Activated T-cell treated with anti-CD3 and anti-CD28 coated beads, Interleukin-2, amount 50 U/mL, for 24 hours (primary cell): ENCODE measurements at regions not wholly inside any gene's neighbourhood (a gene's known extent, or its start where the extent isn't known, plus 50 kb on each side); places are given as distances from the start of the nearest gene placed in this dataset.
"Not testable (repeated sequence)": the region's sequence is repeated elsewhere in the genome, so short reads cannot be mapped to it uniquely, and the experiment has no call there.

ENCODE experiments used
- DNase-seq: peaks from one replicate; pipeline ENCODE4 v3.0.0-alpha.2; 2020
- H3K27ac Mint-ChIP-seq: 2 replicates; pipeline ENCODE4 v1.8.0; 2020; ENCODE audit warnings: mild to moderate bottlenecking, mixed read lengths
- H3K27me3 Mint-ChIP-seq: 2 replicates; pipeline ENCODE4 v1.8.0; 2020; ENCODE audit warnings: mixed read lengths
- H3K36me3 Mint-ChIP-seq: 2 replicates; pipeline ENCODE4 v1.8.0; 2020; ENCODE audit warnings: low read depth, mixed read lengths
- H3K4me1 Mint-ChIP-seq: 2 replicates; pipeline ENCODE4 v1.8.0; 2020; ENCODE audit warnings: low read depth, mixed read lengths
- H3K4me3 Mint-ChIP-seq: 2 replicates; pipeline ENCODE4 v1.8.0; 2020; ENCODE audit warnings: mild to moderate bottlenecking, moderate library complexity, mixed read lengths
- H3K9me3 Mint-ChIP-seq: 2 replicates; pipeline ENCODE4 v1.8.0; 2020; ENCODE audit warnings: mixed read lengths

- Mint-ChIP-seq H3K4me1 (no peaks in the 10 kb centered on the region), H3K27ac (no peak overlapping the region), H3K36me3 (no peaks in the 10 kb centered on the region), H3K9me3 (peaks cover 30% of the 10 kb centered on the region), H3K27me3 (peaks cover 6% of the 10 kb centered on the region), H3K4me3 (no peak overlapping the region)
- no peak for DNase-seq
Observed at GRCh38 chr1:181251001-181251712, 162.7 kb downstream of the IER5 start.

DNA sequence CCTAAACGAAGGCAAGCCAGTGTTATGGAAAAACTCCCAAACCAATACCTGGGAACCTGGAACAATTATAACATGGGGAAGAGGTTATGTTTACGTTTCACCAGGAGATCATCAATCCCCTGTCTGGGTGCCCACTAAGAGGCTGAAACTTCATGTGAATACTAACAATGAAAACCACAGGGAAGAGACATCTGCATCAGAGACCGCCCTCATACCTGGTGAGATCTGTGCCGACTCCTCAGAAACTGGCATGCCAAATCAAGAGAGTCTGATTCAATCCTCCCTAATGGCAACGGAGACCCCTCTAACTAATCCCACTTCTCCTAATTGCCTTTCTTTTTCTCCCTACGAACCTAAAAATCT, 163.2 kb downstream of the IER5 start:
- Mint-ChIP-seq H3K9me3 (peaks cover 27% of the 10 kb centered on the region), H3K4me3 (no peak overlapping the region), H3K36me3 (no peaks in the 10 kb centered on the region), H3K27ac (no peak overlapping the region), H3K4me1 (no peaks in the 10 kb centered on the region), H3K27me3 (peaks cover 6% of the 10 kb centered on the region)
- no peak for DNase-seq

DNA sequence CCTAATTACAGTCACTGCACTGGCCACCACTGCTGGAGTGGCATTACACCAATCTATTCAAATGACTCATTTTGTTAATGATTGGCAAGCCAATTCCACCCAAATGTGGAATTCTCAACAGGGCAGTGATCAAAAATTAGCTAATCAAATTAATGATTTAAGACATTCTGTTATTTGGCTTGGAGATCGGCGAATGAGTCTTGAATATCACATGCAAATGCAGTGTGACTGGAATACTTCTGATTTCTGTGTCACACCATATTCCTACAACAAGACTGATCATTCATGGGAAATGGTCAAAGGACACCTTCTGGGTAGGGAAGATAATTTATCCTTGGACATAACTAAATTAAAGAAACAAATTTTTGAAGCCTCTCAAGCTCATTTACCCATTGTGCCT, 165.1 kb downstream of the IER5 start:
- H3K27me3 Mint-ChIP-seq, H3K36me3 Mint-ChIP-seq, DNase-seq, H3K4me1 Mint-ChIP-seq, H3K27ac Mint-ChIP-seq, H3K4me3 Mint-ChIP-seq: not testable (repeated sequence)
- H3K9me3 Mint-ChIP-seq: peaks cover 15% of the 10 kb centered on the region

- H3K27me3 Mint-ChIP-seq: peaks cover 8% of the 10 kb centered on the region
- no peak for DNase-seq
Observed at GRCh38 chr1:181255270-181255929, 166.9 kb downstream of the IER5 start.

DNA sequence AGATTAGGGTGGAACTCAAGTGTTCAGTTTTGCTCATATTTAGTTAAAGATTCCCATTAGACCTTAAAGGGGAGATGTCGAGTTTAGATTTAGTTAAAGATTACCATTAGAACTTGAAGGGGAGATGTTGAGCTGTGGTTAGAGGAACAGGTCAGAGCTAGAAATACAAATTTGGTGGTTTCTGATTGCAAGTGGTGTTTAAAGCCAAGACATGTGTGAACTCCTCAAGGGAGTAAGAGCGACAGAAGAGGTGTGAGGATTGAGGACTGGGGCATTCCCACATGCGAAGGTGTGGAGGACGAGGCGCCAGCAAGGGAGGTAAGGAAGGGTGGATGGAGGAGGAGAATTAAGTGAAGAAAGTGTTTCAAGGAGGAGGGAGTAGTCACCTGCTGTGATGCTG, 168.6 kb downstream of the IER5 start:
- peaks cover 15% of the 10 kb centered on the region for H3K9me3 Mint-ChIP-seq
- H3K36me3 Mint-ChIP-seq: no peaks in the 10 kb centered on the region
- no peak overlapping the region for H3K27ac Mint-ChIP-seq
- H3K4me3 Mint-ChIP-seq: no peak overlapping the region
- peaks cover 4% of the 10 kb centered on the region for H3K27me3 Mint-ChIP-seq
- H3K4me1 Mint-ChIP-seq: peaks cover under 1% of the 10 kb centered on the region
- DNase-seq: no peak

More at GRCh38 chr1:181255270-181255929, 166.9 kb downstream of the IER5 start:
- Mint-ChIP-seq H3K9me3 (peaks cover 15% of the 10 kb centered on the region), H3K4me1 (no peaks in the 10 kb centered on the region), H3K4me3 (no peak overlapping the region), H3K27ac (no peak overlapping the region), H3K36me3 (no peaks in the 10 kb centered on the region)

DNA sequence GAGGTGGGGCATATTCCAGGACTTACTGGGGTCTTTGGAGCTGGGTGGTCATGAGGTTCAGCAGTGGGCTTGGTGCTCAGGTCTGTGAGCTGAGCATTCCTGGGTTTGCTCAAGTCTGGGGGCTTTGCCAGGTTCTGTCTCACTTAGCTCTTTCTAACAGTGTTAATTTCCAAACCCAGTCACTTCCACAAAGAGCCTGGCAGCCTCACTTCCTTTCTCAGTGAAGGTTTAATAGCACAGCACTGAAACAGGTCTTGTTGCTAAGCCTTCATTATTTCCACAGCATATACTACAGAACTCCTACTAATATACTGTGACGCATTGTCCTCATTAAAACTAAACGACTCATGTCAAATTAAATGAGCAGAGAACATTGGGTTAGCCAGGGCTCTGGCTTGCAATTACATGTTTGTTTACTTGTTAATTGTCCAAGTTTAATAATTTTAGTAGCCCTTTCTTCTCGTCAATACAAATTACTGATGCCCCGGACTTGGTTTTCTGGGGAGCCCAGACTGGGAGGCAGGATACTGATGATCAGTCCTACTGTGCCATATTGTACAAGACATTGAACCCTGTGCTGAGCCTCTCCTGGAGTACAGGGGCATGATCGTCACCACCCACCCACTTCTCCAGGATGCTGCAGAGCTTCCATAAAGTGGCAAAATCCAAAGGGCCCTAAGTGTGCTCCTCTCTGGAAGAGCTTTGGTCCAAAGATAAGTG, 170.7 kb downstream of the IER5 start:
- no peak overlapping the region for H3K4me3 Mint-ChIP-seq
- no peak overlapping the region for H3K27ac Mint-ChIP-seq
- no peaks in the 10 kb centered on the region for H3K36me3 Mint-ChIP-seq
- H3K9me3 Mint-ChIP-seq: peaks cover 14% of the 10 kb centered on the region
- H3K27me3 Mint-ChIP-seq: peaks cover 4% of the 10 kb centered on the region
- no peak for DNase-seq
- peaks cover 2% of the 10 kb centered on the region for H3K4me1 Mint-ChIP-seq

DNA sequence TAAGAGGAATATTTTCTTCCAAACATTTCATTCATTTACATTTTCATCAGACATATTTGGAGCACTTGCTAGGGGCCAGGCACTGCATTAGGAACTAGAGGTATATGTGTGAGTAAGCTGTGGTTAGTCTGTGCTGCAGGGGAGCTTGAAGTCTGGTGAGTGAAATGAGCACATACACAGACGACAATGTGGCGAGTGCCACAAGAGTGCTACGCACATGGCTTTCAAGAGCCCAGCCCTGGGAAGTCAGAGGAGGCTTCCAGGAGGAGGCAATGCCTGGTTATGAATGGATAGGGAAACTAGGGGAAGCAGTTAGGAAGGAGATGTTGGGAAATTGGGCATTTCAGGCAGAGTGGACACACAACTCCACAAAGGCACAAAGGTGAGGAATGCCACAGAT, 171.8 kb downstream of the IER5 start:
- Mint-ChIP-seq H3K27me3 (peaks cover 4% of the 10 kb centered on the region), H3K36me3 (no peaks in the 10 kb centered on the region), H3K9me3 (peaks cover 4% of the 10 kb centered on the region), H3K27ac (no peak overlapping the region), H3K4me3 (no peak overlapping the region), H3K4me1 (peaks cover 2% of the 10 kb centered on the region)
- no peak for DNase-seq

- Mint-ChIP-seq H3K27me3 (peaks cover 4% of the 10 kb centered on the region), H3K9me3 (no peaks in the 10 kb centered on the region), H3K4me1 (peaks cover 2% of the 10 kb centered on the region), H3K4me3 (no peak overlapping the region), H3K27ac (no peak overlapping the region), H3K36me3 (no peaks in the 10 kb centered on the region)
- no peak for DNase-seq
Observed at GRCh38 chr1:181260994-181261393, 172.5 kb downstream of the IER5 start.

DNA sequence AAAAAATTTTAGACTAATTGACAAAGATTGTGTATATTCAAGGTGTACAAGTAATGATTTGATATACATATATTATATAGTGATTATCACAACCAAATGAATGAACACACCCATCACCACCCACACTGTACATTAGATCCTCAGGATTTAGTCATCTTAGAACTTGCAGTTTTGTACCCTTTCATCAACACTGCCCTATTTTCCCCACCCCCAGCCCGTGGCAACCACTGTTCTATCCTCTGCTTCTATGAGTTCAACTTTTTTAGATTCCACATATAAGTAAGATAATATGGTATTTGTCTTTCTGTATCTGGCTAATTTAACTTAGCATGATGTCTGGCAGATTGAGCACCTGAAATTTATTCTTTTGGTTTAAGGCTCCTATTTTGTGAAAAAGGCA, 173.6 kb downstream of the IER5 start:
- no peak overlapping the region for H3K27ac Mint-ChIP-seq
- H3K4me1 Mint-ChIP-seq: peaks cover 2% of the 10 kb centered on the region
- DNase-seq: no peak
- H3K4me3 Mint-ChIP-seq: no peak overlapping the region
- H3K36me3 Mint-ChIP-seq: no peaks in the 10 kb centered on the region
- no peaks in the 10 kb centered on the region for H3K9me3 Mint-ChIP-seq
- peaks cover 4% of the 10 kb centered on the region for H3K27me3 Mint-ChIP-seq

DNA sequence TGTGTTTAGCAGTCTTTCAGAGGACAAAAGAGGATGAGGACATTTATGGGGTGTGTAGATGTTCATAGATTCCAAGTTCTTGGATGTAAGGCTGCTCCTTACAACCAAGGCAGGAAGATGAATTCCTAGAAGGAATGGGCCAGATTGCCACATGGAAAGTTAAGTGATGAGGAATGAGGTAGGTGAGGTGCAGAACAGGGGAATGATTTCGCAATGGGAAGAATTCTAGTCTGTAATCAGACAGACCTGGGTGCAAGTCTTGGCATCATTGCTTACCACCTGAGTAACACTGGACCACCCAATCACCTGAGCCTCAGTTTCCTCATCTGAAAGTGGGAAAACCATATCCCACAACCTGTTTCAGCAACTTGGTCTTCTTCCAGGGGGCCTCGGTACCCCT, 174.9 kb downstream of the IER5 start:
- peaks cover 2% of the 10 kb centered on the region for H3K4me1 Mint-ChIP-seq
- H3K9me3 Mint-ChIP-seq: no peaks in the 10 kb centered on the region
- no peak overlapping the region for H3K4me3 Mint-ChIP-seq
- DNase-seq: no peak
- no peak overlapping the region for H3K27ac Mint-ChIP-seq
- no peaks in the 10 kb centered on the region for H3K36me3 Mint-ChIP-seq
- H3K27me3 Mint-ChIP-seq: peaks cover 4% of the 10 kb centered on the region

DNA sequence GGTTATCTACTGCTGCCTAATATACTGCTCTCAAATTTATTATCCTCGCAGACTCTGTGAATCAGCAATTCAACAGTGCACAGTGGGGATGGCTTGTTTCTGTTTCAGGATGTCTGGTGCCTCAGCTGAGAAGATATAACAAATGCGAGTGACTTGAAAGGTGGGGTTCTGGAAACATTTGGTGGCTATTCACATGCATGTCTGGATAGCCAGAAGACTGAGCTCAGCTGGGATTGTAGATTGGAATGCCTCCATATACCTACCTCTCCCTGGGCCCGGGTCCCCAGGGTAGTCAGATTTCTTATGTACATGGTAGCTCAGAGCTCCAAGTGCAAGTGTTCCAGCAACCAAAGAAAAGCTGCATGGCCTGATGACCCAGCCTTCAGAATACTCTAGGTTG, 176.3 kb downstream of the IER5 start:
- DNase-seq: no peak
- Mint-ChIP-seq H3K36me3 (no peaks in the 10 kb centered on the region), H3K9me3 (no peaks in the 10 kb centered on the region), H3K27me3 (peaks cover 4% of the 10 kb centered on the region), H3K4me1 (peaks cover 2% of the 10 kb centered on the region), H3K4me3 (no peak overlapping the region), H3K27ac (no peak overlapping the region)

- peaks cover 32% of the 10 kb centered on the region for H3K9me3 Mint-ChIP-seq
- H3K27ac Mint-ChIP-seq: no peak overlapping the region
- no peak for DNase-seq
- peaks cover 6% of the 10 kb centered on the region for H3K27me3 Mint-ChIP-seq
- H3K36me3 Mint-ChIP-seq: peaks cover 1% of the 10 kb centered on the region
- H3K4me3 Mint-ChIP-seq: no peak overlapping the region
- H3K4me1 Mint-ChIP-seq: no peaks in the 10 kb centered on the region
Observed at GRCh38 chr1:181284978-181285377, 196.5 kb downstream of the IER5 start.

GRCh38 chr1:181295217-181295616, 188.1 kb upstream of the CACNA1E start:
- no peak for DNase-seq
- no peak overlapping the region for H3K4me3 Mint-ChIP-seq
- no peaks in the 10 kb centered on the region for H3K9me3 Mint-ChIP-seq
- H3K27me3 Mint-ChIP-seq: peaks cover 5% of the 10 kb centered on the region
- no peaks in the 10 kb centered on the region for H3K36me3 Mint-ChIP-seq
- H3K4me1 Mint-ChIP-seq: no peaks in the 10 kb centered on the region
- H3K27ac Mint-ChIP-seq: no peak overlapping the region

DNA sequence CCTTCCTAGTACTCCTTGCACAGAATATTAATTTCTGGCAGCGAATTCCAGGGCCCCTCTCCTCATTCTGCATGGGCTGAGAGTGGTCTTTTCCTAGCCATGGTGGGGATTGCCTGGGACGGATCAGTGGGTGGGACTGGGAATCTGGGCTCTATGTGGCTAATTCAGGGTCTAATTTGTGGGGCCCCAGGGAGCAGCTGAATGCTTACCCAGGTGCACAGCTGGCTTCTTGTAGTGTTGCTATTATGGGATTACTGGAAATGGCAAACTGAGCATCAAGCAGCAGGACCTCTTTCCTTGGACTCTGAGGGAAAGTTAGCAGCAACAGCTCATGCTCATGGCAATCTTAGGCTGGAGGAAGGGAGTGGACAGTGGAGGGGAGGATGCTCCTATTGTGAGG, 187.1 kb upstream of the CACNA1E start:
- H3K36me3 Mint-ChIP-seq: no peaks in the 10 kb centered on the region
- no peak for DNase-seq
- H3K4me3 Mint-ChIP-seq: no peak overlapping the region
- H3K27ac Mint-ChIP-seq: no peak overlapping the region
- no peaks in the 10 kb centered on the region for H3K9me3 Mint-ChIP-seq
- no peaks in the 10 kb centered on the region for H3K4me1 Mint-ChIP-seq
- peaks cover 5% of the 10 kb centered on the region for H3K27me3 Mint-ChIP-seq

DNA sequence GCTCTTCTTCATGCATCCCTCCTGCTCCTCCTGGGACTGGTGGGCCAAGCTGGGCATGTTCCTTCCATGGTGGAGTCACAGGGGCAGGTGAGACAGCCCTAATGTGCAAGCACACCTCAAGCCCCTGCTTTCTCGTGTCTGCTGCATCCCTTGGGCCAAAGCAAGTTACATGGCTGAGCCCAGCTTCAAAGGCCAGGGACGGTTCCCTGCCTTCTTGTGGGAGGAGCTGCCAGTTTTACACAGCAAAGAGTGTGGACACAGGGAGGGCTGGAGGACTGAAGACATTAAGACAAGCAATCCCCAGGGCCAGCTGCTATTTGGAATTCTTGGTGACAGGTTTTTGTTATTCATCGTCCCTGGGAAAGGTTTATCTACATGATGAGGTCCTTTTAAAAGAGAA, 175.2 kb upstream of the CACNA1E start:
- no peaks in the 10 kb centered on the region for H3K4me1 Mint-ChIP-seq
- no peak overlapping the region for H3K4me3 Mint-ChIP-seq
- no peaks in the 10 kb centered on the region for H3K9me3 Mint-ChIP-seq
- no peak for DNase-seq
- no peak overlapping the region for H3K27ac Mint-ChIP-seq
- peaks cover 7% of the 10 kb centered on the region for H3K27me3 Mint-ChIP-seq
- H3K36me3 Mint-ChIP-seq: no peaks in the 10 kb centered on the region
